T-cell (primary cell): ENCODE measurements at regions not wholly inside any gene's neighbourhood (a gene's known extent, or its start where the extent isn't known, plus 50 kb on each side); places are given as distances from the start of the nearest gene placed in this dataset.

Source experiments
- ATAC-seq, 4 experiments: fragments of 200-7000 bp in 3 of 4; fragments of 150-1000 bp in 1 of 4; cut with Tn5 transposase; replicated peaks in 1 of 4; 1 replicate in 3 of 4; 2 replicates in 1 of 4; pipeline ENCODE4 v1.10.0; 2021; ENCODE audit warnings: moderate library complexity in 3 of 4, mild to moderate bottlenecking in 2 of 4, moderate number of reproducible peaks in 1 of 4
- CTCF ChIA-PET, 2 donors: fragments of 300-600 bp; sonication (Branson Sonifier 250); formaldehyde crosslinking; loops; one replicate each; lab custom pipeline; 2022; ENCODE audit warnings: antibody characterized with exemption in 2 of 2; lab: Charles Lee
- POLR2A ChIA-PET, 2 donors: fragments of 300-600 bp; sonication (Branson Sonifier 250); formaldehyde crosslinking; loops; one replicate each; lab custom pipeline; 2022; ENCODE audit warnings: antibody characterized with exemption in 2 of 2; lab: Charles Lee
- DNase-seq, 35 experiments: peaks; one replicate each; pipeline versions ENCODE4 v3.0.0 to v3.0.0-alpha.2; 2013 to 2023
- H3K27ac ChIP-seq: one replicate; pipeline ENCODE4 v1.5.1; 2013; ENCODE audit warnings: low read length
- H3K27me3 ChIP-seq, 2 experiments: replicated peaks in 1 of 2; 1 replicate in 1 of 2; 2 replicates in 1 of 2; pipeline versions ENCODE4 v1.6.1 to v1.7.0; 2013; ENCODE audit warnings: low read length in 1 of 2, mixed read lengths in 1 of 2; ENCODE audit not compliant: control insufficient read depth in 2 of 2, insufficient read depth in 2 of 2; ENCODE audit errors: extremely low read depth in 1 of 2
- H3K36me3 ChIP-seq, 2 donors: 1 replicate in 1 of 2; 2 replicates in 1 of 2; pipeline versions ENCODE4 v1.6.1 to v1.7.0; 2013; ENCODE audit warnings: low read length in 1 of 2; ENCODE audit not compliant: control insufficient read depth in 2 of 2, insufficient read depth in 1 of 2; ENCODE audit errors: extremely low read depth in 1 of 2
- H3K4me1 ChIP-seq, 2 experiments: 1 replicate in 1 of 2; 2 replicates in 1 of 2; pipeline versions ENCODE4 v1.6.1 to v1.7.0; 2013; ENCODE audit warnings: low read length in 2 of 2, mixed read lengths in 1 of 2; ENCODE audit not compliant: insufficient read depth in 2 of 2, control insufficient read depth in 1 of 2; ENCODE audit errors: extremely low read depth in 1 of 2
- H3K4me3 ChIP-seq, 2 donors: 1 replicate in 1 of 2; 2 replicates in 1 of 2; pipeline versions ENCODE4 v1.5.1 to v1.7.0; 2013; ENCODE audit warnings: mild to moderate bottlenecking in 2 of 2, low read length in 1 of 2, moderate library complexity in 1 of 2; ENCODE audit not compliant: control insufficient read depth in 1 of 2; ENCODE audit errors: extremely low read depth in 1 of 2
- H3K9me3 ChIP-seq: 2 replicates; pipeline ENCODE4 v1.7.0; 2013
- H3K27ac Mint-ChIP-seq, 2 donors: one replicate each; pipeline ENCODE4 v1.8.0; 2020 to 2021; ENCODE audit warnings: mild to moderate bottlenecking in 2 of 2, mixed read lengths in 2 of 2
- H3K27me3 Mint-ChIP-seq, 2 donors: one replicate each; pipeline ENCODE4 v1.8.0; 2021 to 2022; ENCODE audit warnings: mixed read lengths in 2 of 2
- H3K36me3 Mint-ChIP-seq: one replicate; pipeline ENCODE4 v1.8.0; 2021; ENCODE audit warnings: mixed read lengths
- H3K4me1 Mint-ChIP-seq, 3 donors: one replicate each; pipeline ENCODE4 v1.8.0; 2020 to 2022; ENCODE audit warnings: mixed read lengths in 3 of 3, mild to moderate bottlenecking in 1 of 3
- H3K4me3 Mint-ChIP-seq, 3 donors: one replicate each; pipeline ENCODE4 v1.8.0; 2020 to 2022; ENCODE audit warnings: mild to moderate bottlenecking in 3 of 3, mixed read lengths in 3 of 3, moderate library complexity in 3 of 3
- H3K9me3 Mint-ChIP-seq, 3 donors: one replicate each; pipeline ENCODE4 v1.8.0; 2020 to 2022; ENCODE audit warnings: mixed read lengths in 3 of 3
- WGBS: methylation state at CpG from one replicate; pipeline ENCODE4 v1.1.5; 2013; ENCODE audit warnings: missing lambda C conversion rate; ENCODE audit not compliant: insufficient coverage; 5-methylcytosine and 5-hydroxymethylcytosine counted together

- no peaks in the 10 kb centered on the region for H3K9me3 Mint-ChIP-seq
- no peak overlapping the region for H3K27ac Mint-ChIP-seq
- ATAC-seq, result no peak
- DNase-seq, result no peak
- 65% methylated on average over 8 of the region's 9 CpGs for WGBS
- Histone ChIP-seq H3K27ac (no peak overlapping the region), H3K4me1 (no peaks in the 10 kb centered on the region), H3K9me3 (no peaks in the 10 kb centered on the region), H3K27me3 (no peaks in the 10 kb centered on the region), H3K4me3 (no peak overlapping the region), H3K36me3 (no peaks in the 10 kb centered on the region)
- no peaks in the 10 kb centered on the region for H3K4me1 Mint-ChIP-seq
- CTCF ChIA-PET, result no interaction called here
- H3K36me3 Mint-ChIP-seq, result peaks cover 2% of the 10 kb centered on the region
- no peaks in the 10 kb centered on the region for H3K27me3 Mint-ChIP-seq
- no peak overlapping the region for H3K4me3 Mint-ChIP-seq
- POLR2A ChIA-PET, result no interaction called here
Measured at GRCh38 chr1:245085508-245086095, 69.2 kb upstream of the KIF26B start.

DNA sequence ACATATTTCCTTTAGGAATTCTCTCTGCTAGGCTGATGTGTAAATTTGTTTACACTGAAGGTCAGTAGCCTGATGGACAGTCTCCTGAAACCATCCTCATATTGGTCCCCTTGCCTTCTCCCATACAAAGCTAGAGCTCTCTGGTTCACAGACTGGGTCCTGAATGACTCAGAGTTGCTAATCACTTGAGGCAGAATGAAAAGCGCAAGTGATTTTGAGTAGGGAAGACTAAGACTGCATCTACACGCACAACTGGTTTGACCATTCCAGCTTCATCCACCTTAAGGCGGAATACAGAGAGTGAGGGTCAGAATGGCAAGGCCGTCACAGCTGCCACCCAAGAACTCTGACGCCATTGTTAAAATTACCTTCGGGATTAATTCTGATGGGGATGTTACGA lies 70.2 kb upstream of the KIF26B start:
- Histone ChIP-seq H3K4me3 (no peak overlapping the region), H3K27ac (no peak overlapping the region), H3K36me3 (no peaks in the 10 kb centered on the region), H3K27me3 (no peaks in the 10 kb centered on the region), H3K9me3 (no peaks in the 10 kb centered on the region), H3K4me1 (no peaks in the 10 kb centered on the region)
- DNase-seq, result no peak
- H3K4me1 Mint-ChIP-seq, result no peaks in the 10 kb centered on the region
- ChIA-PET CTCF (interaction anchor here in 1 of 2 donors (0.6 kb wide), 1 partner anchor 1310 kb away, joined by 5 read pairs; no protein-coding TSS in a partner anchor), POLR2A (no interaction called here)
- no CpG with 5 or more reads among the region's 7 CpGs for WGBS
- peaks cover 2% of the 10 kb centered on the region for H3K36me3 Mint-ChIP-seq
- no peak overlapping the region for H3K27ac Mint-ChIP-seq
- no peaks in the 10 kb centered on the region for H3K27me3 Mint-ChIP-seq
- no peak overlapping the region for H3K4me3 Mint-ChIP-seq
- H3K9me3 Mint-ChIP-seq, result no peaks in the 10 kb centered on the region
- ATAC-seq, result no peak

DNA sequence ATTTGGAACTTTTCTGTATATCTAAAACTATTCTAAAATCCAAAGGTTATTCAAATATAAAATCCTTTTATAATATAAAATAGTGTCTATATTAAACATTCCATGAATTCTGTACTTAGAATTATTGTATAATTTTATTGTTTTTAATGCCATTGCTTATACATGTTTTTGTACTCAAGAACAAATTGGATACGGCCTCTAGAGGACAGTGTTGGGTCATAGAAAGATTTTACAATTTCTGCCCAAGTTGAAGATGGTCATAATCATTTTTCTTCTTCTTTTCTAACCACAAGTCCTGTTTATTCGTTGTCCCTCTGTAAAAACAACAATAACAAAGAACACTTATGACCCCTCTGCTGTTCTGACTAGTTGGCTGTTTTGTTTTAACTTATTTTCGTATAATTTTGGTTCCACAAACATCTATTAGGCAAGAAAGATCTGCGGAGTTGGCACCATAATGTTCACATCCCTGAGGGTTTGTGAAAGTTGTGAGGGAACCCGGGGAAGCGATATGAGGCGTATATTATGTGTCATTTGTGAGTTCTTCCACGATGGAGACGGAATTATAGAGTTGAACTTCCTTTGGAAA lies 75.7 kb upstream of the KIF26B start:
- ChIA-PET POLR2A (no interaction called here), CTCF (no interaction called here)
- no peak overlapping the region for H3K27ac ChIP-seq
- H3K9me3 Mint-ChIP-seq, result no peaks in the 10 kb centered on the region
- no peaks in the 10 kb centered on the region for H3K9me3 ChIP-seq
- ATAC-seq, result no peak
- no peaks in the 10 kb centered on the region for H3K27me3 ChIP-seq
- H3K27ac Mint-ChIP-seq, result no peak overlapping the region
- H3K4me3 Mint-ChIP-seq, result no peak overlapping the region
- peaks cover 2% of the 10 kb centered on the region for H3K36me3 Mint-ChIP-seq
- H3K36me3 ChIP-seq, result no peaks in the 10 kb centered on the region
- WGBS, result 83% methylated on average over 2 of the region's 9 CpGs
- no peaks in the 10 kb centered on the region for H3K4me1 Mint-ChIP-seq
- DNase-seq, result peak in 1 of 35 experiments; percentile 13
- no peaks in the 10 kb centered on the region for H3K27me3 Mint-ChIP-seq
- H3K4me3 ChIP-seq, result no peak overlapping the region
- H3K4me1 ChIP-seq, result no peaks in the 10 kb centered on the region

- DNase-seq (no peak), ATAC-seq (no peak)
- H3K4me1 ChIP-seq, result no peaks in the 10 kb centered on the region
- no peaks in the 10 kb centered on the region for H3K27me3 ChIP-seq
- H3K4me3 ChIP-seq, result no peak overlapping the region
- WGBS, result 100% methylated on average over 2 of the region's 5 CpGs
- no peak overlapping the region for H3K27ac ChIP-seq
- H3K27me3 Mint-ChIP-seq, result no peaks in the 10 kb centered on the region
- no peak overlapping the region for H3K4me3 Mint-ChIP-seq
- no peaks in the 10 kb centered on the region for H3K4me1 Mint-ChIP-seq
- ChIA-PET POLR2A (no interaction called here), CTCF (no interaction called here)
- H3K9me3 Mint-ChIP-seq, result peaks cover 0 to 4% (median 0%) of the 10 kb centered on the region in 3 donors
- H3K36me3 ChIP-seq, result no peaks in the 10 kb centered on the region
- peaks cover 11% of the 10 kb centered on the region for H3K36me3 Mint-ChIP-seq
- H3K9me3 ChIP-seq, result no peaks in the 10 kb centered on the region
- no peak overlapping the region for H3K27ac Mint-ChIP-seq
Measured at GRCh38 chr1:245074898-245075297, 79.9 kb upstream of the KIF26B start.

- no peak for ATAC-seq
- no peaks in the 10 kb centered on the region for H3K4me1 ChIP-seq
- H3K36me3 Mint-ChIP-seq, result peaks cover 11% of the 10 kb centered on the region
- H3K9me3 Mint-ChIP-seq, result peaks cover 0 to 4% (median 0%) of the 10 kb centered on the region in 3 donors
- CTCF ChIA-PET, result no interaction called here
- POLR2A ChIA-PET, result no interaction called here
- no peaks in the 10 kb centered on the region for H3K9me3 ChIP-seq
- H3K27ac Mint-ChIP-seq, result no peak overlapping the region
- no peak overlapping the region for H3K4me3 ChIP-seq
- no peaks in the 10 kb centered on the region for H3K27me3 Mint-ChIP-seq
- no peaks in the 10 kb centered on the region for H3K36me3 ChIP-seq
- no peak overlapping the region for H3K4me3 Mint-ChIP-seq
- no peaks in the 10 kb centered on the region for H3K27me3 ChIP-seq
- no CpG with 5 or more reads among the region's 6 CpGs for WGBS
- no peak for DNase-seq
- H3K27ac ChIP-seq, result no peak overlapping the region
- no peaks in the 10 kb centered on the region for H3K4me1 Mint-ChIP-seq
Measured at GRCh38 chr1:245074232-245074747, 80.5 kb upstream of the KIF26B start.

GRCh38 chr1:245070836-245071615 lies 83.8 kb upstream of the KIF26B start:
- WGBS, result 90% methylated on average over 4 of the region's 10 CpGs
- Mint-ChIP-seq H3K4me3 (no peak overlapping the region), H3K27me3 (no peaks in the 10 kb centered on the region), H3K36me3 (peaks cover 11% of the 10 kb centered on the region), H3K4me1 (no peaks in the 10 kb centered on the region), H3K9me3 (peaks cover 0 to 4% (median 0%) of the 10 kb centered on the region in 3 donors), H3K27ac (no peak overlapping the region)
- no peaks in the 10 kb centered on the region for H3K36me3 ChIP-seq
- ATAC-seq (no peak), DNase-seq (no peak)
- H3K27me3 ChIP-seq, result no peaks in the 10 kb centered on the region
- H3K4me3 ChIP-seq, result no peak overlapping the region
- POLR2A ChIA-PET, result no interaction called here
- no peak overlapping the region for H3K27ac ChIP-seq
- CTCF ChIA-PET, result interaction anchor here in 1 of 2 donors (0.5 kb wide), 1 partner anchor 1422 kb away, joined by 3 read pairs; no protein-coding TSS in a partner anchor
- no peaks in the 10 kb centered on the region for H3K4me1 ChIP-seq
- no peaks in the 10 kb centered on the region for H3K9me3 ChIP-seq
